Panc1 (cell line): ENCODE measurements at regions not wholly inside any gene's neighbourhood (a gene's known extent, or its start where the extent isn't known, plus 50 kb on each side); places are given as distances from the start of the nearest gene placed in this dataset.

Experiments used
- POLR2AphosphoS5 ChIP-seq: IDR thresholded peaks from 2 replicates; pipeline ENCODE4 v1.6.1; 2012; ENCODE audit warnings: mild to moderate bottlenecking, low read depth, low read length, moderate library complexity
- TF ChIP-seq, protein P1 (sequence below): fragments of 450-650 bp; IDR thresholded peaks from 2 replicates; pipeline ENCODE4 v1.5.1; 2017; ENCODE audit warnings: mild to moderate bottlenecking
- TF ChIP-seq, protein P2 (sequence below), 2 experiments: IDR thresholded peaks; 2 replicates each; pipeline ENCODE4 v1.6.1; 2011 to 2012; ENCODE audit warnings: low read depth in 2 of 2, control low read depth in 1 of 2, low read length in 1 of 2, mild to moderate bottlenecking in 1 of 2, moderate library complexity in 1 of 2; ENCODE audit not compliant: insufficient read depth in 1 of 2

DNA sequence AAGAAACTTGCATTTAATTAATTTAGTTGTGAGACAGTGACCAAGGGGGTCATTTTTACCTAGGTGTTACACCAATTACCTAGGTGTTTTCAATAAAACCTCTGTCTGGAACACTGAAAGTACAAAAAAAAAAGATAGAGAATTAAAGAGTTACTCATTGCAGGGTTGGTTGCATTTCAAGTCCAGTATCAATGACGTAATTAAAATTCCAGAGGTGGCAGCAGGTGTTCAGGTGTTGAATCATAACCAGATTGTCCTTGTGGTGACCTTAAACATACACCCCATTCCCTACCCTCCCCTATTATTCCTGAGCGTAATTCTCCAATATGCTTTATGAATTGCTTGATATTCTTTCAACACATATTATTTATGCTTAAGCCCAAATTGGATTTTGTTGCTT lies 352.0 kb upstream of the SLC8A1 start:
- TF ChIP-seq, protein P1, sequence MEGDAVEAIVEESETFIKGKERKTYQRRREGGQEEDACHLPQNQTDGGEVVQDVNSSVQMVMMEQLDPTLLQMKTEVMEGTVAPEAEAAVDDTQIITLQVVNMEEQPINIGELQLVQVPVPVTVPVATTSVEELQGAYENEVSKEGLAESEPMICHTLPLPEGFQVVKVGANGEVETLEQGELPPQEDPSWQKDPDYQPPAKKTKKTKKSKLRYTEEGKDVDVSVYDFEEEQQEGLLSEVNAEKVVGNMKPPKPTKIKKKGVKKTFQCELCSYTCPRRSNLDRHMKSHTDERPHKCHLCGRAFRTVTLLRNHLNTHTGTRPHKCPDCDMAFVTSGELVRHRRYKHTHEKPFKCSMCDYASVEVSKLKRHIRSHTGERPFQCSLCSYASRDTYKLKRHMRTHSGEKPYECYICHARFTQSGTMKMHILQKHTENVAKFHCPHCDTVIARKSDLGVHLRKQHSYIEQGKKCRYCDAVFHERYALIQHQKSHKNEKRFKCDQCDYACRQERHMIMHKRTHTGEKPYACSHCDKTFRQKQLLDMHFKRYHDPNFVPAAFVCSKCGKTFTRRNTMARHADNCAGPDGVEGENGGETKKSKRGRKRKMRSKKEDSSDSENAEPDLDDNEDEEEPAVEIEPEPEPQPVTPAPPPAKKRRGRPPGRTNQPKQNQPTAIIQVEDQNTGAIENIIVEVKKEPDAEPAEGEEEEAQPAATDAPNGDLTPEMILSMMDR = no peak
- TF ChIP-seq POLR2AphosphoS5 = no peak
- TF ChIP-seq, protein P2, sequence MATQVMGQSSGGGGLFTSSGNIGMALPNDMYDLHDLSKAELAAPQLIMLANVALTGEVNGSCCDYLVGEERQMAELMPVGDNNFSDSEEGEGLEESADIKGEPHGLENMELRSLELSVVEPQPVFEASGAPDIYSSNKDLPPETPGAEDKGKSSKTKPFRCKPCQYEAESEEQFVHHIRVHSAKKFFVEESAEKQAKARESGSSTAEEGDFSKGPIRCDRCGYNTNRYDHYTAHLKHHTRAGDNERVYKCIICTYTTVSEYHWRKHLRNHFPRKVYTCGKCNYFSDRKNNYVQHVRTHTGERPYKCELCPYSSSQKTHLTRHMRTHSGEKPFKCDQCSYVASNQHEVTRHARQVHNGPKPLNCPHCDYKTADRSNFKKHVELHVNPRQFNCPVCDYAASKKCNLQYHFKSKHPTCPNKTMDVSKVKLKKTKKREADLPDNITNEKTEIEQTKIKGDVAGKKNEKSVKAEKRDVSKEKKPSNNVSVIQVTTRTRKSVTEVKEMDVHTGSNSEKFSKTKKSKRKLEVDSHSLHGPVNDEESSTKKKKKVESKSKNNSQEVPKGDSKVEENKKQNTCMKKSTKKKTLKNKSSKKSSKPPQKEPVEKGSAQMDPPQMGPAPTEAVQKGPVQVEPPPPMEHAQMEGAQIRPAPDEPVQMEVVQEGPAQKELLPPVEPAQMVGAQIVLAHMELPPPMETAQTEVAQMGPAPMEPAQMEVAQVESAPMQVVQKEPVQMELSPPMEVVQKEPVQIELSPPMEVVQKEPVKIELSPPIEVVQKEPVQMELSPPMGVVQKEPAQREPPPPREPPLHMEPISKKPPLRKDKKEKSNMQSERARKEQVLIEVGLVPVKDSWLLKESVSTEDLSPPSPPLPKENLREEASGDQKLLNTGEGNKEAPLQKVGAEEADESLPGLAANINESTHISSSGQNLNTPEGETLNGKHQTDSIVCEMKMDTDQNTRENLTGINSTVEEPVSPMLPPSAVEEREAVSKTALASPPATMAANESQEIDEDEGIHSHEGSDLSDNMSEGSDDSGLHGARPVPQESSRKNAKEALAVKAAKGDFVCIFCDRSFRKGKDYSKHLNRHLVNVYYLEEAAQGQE (IDR thresholded peaks at IDR 0.05; ENCODE audit: insufficient read depth in 1 of 2, low read depth in 2 of 2, low read length in 1 of 2) = no peak
